ENCODE measurements at regions not wholly inside any gene's neighbourhood (a gene's known extent, or its start where the extent isn't known, plus 50 kb on each side); places are given as distances from the start of the nearest gene placed in this dataset.

- TF ChIP-seq CTCF (IDR thresholded peaks at IDR 0.05), result no peak
- Histone ChIP-seq H3K4me3 (no peak overlapping the region), H3K36me3 (ENCODE audit: low read depth) (no peaks in the 10 kb centered on the region), H3K4me1 (ENCODE audit: low read depth) (peaks cover 3% of the 10 kb centered on the region), H3K9me3 (no peaks in the 10 kb centered on the region)
- DNase-seq (no peak), ATAC-seq (no peak)
- intact Hi-C loops (cut with DNase I, micrococcal nuclease), result no loop called here
Measured at GRCh38 chr9:684054-684890, 157.2 kb upstream of the DMRT1 start.

- Histone ChIP-seq H3K4me3 (no peak overlapping the region), H3K9me3 (no peaks in the 10 kb centered on the region), H3K36me3 (ENCODE audit: low read depth) (no peaks in the 10 kb centered on the region), H3K4me1 (ENCODE audit: low read depth) (peaks cover 3% of the 10 kb centered on the region)
- no peak for TF ChIP-seq CTCF (IDR thresholded peaks at IDR 0.05)
- ATAC-seq (no peak), DNase-seq (no peak)
- intact Hi-C loops (cut with DNase I, micrococcal nuclease), result no loop called here
Measured at GRCh38 chr9:684941-685340, 156.6 kb upstream of the DMRT1 start.

GRCh38 chr9:686321-686813 is 155.1 kb upstream of the DMRT1 start:
- no peak for TF ChIP-seq CTCF (IDR thresholded peaks at IDR 0.05)
- DNase-seq (no peak), ATAC-seq (no peak)
- H3K4me1 ChIP-seq (ENCODE audit: low read depth), result peaks cover 3% of the 10 kb centered on the region
- H3K4me3 ChIP-seq, result no peak overlapping the region
- no peaks in the 10 kb centered on the region for H3K36me3 ChIP-seq (ENCODE audit: low read depth)
- intact Hi-C loops (cut with DNase I, micrococcal nuclease), result no loop called here
- H3K9me3 ChIP-seq, result no peaks in the 10 kb centered on the region

GRCh38 chr9:687034-687785 is 154.3 kb upstream of the DMRT1 start:
- no peak for TF ChIP-seq CTCF (IDR thresholded peaks at IDR 0.05)
- no peaks in the 10 kb centered on the region for H3K36me3 ChIP-seq (ENCODE audit: low read depth)
- intact Hi-C loops (cut with DNase I, micrococcal nuclease), result no loop called here
- DNase-seq (no peak), ATAC-seq (no peak)
- no peak overlapping the region for H3K4me3 ChIP-seq
- no peaks in the 10 kb centered on the region for H3K9me3 ChIP-seq
- H3K4me1 ChIP-seq (ENCODE audit: low read depth), result peaks cover 3% of the 10 kb centered on the region

GRCh38 chr9:687994-688393 is 153.5 kb upstream of the DMRT1 start:
- H3K9me3 ChIP-seq, result no peaks in the 10 kb centered on the region
- ATAC-seq (no peak), DNase-seq (no peak)
- no peaks in the 10 kb centered on the region for H3K4me1 ChIP-seq (ENCODE audit: low read depth)
- no peak for TF ChIP-seq CTCF (IDR thresholded peaks at IDR 0.05)
- intact Hi-C loops (cut with DNase I, micrococcal nuclease), result no loop called here
- H3K4me3 ChIP-seq, result no peak overlapping the region
- H3K36me3 ChIP-seq (ENCODE audit: low read depth), result no peaks in the 10 kb centered on the region
